Astrocyte (in vitro differentiated cells and primary cell): ENCODE measurements at regions not wholly inside any gene's neighbourhood (a gene's known extent, or its start where the extent isn't known, plus 50 kb on each side); places are given as distances from the start of the nearest gene placed in this dataset.
"Not testable (repeated sequence)": the region's sequence is repeated elsewhere in the genome, so short reads cannot be mapped to it uniquely, and the experiment has no call there.

Experiments
- DNase-seq: peaks from one replicate; pipeline ENCODE4 v3.0.0-alpha.2; 2010; ENCODE audit warnings: low read depth
- FAIRE-seq: peaks from 2 replicates; lab custom pipeline; 2011; peaks lifted over from hg19 to GRCh38; lab: Jason Lieb, UNC
- H2AFZ ChIP-seq: 2 replicates; pipeline ENCODE4 v1.6.0; 2012; ENCODE audit warnings: low read depth, low read length, inconsistent platforms
- H3K27ac ChIP-seq: 2 replicates; pipeline ENCODE4 v1.5.1; 2011; ENCODE audit warnings: low read depth, low read length, inconsistent platforms
- H3K27me3 ChIP-seq: 2 replicates; pipeline ENCODE4 v1.6.0; 2011; ENCODE audit warnings: low read length, inconsistent platforms; ENCODE audit not compliant: insufficient read depth
- H3K36me3 ChIP-seq: 2 replicates; pipeline ENCODE4 v1.5.1; 2011; ENCODE audit warnings: low read length, inconsistent platforms; ENCODE audit not compliant: insufficient read depth
- H3K4me1 ChIP-seq: 2 replicates; pipeline ENCODE4 v1.5.1; 2011; ENCODE audit warnings: low read length, inconsistent platforms; ENCODE audit not compliant: insufficient read depth
- H3K4me2 ChIP-seq: 2 replicates; pipeline ENCODE4 v1.6.0; 2012; ENCODE audit warnings: low read length, inconsistent platforms
- H3K4me3 ChIP-seq: 2 replicates; pipeline ENCODE4 v1.5.1; 2011; ENCODE audit warnings: low read depth, mild to moderate bottlenecking, low read length, inconsistent platforms; ENCODE audit not compliant: insufficient read depth
- H3K79me2 ChIP-seq: 2 replicates; pipeline ENCODE4 v1.6.0; 2012; ENCODE audit warnings: mild to moderate bottlenecking, low read length, inconsistent platforms; ENCODE audit not compliant: insufficient read depth
- H3K9ac ChIP-seq: 2 replicates; pipeline ENCODE4 v1.6.0; 2012; ENCODE audit warnings: mild to moderate bottlenecking, low read length, inconsistent platforms
- H3K9me3 ChIP-seq: 2 replicates; pipeline ENCODE4 v1.5.1; 2012; ENCODE audit warnings: low read depth, mild to moderate bottlenecking, low read length, inconsistent platforms; ENCODE audit not compliant: insufficient read depth
- H4K20me1 ChIP-seq: 2 replicates; pipeline ENCODE4 v1.6.0; 2012; ENCODE audit warnings: low read length, inconsistent platforms; ENCODE audit not compliant: insufficient read depth
- H3K27ac Mint-ChIP-seq: one replicate; pipeline ENCODE4 v1.8.0; 2021; ENCODE audit warnings: mild to moderate bottlenecking, mixed read lengths; ENCODE audit not compliant: unreplicated experiment
- H3K27me3 Mint-ChIP-seq: one replicate; pipeline ENCODE4 v1.8.0; 2021; ENCODE audit warnings: low read depth, mixed read lengths; ENCODE audit not compliant: unreplicated experiment
- H3K36me3 Mint-ChIP-seq: one replicate; pipeline ENCODE4 v1.8.0; 2021; ENCODE audit warnings: low read depth, mixed read lengths; ENCODE audit not compliant: unreplicated experiment
- H3K4me1 Mint-ChIP-seq: one replicate; pipeline ENCODE4 v1.8.0; 2021; ENCODE audit warnings: low read depth, mixed read lengths; ENCODE audit not compliant: unreplicated experiment
- H3K4me3 Mint-ChIP-seq: one replicate; pipeline ENCODE4 v1.8.0; 2021; ENCODE audit warnings: mild to moderate bottlenecking, moderate library complexity, mixed read lengths; ENCODE audit not compliant: unreplicated experiment
- H3K9me3 Mint-ChIP-seq: one replicate; pipeline ENCODE4 v1.8.0; 2021; ENCODE audit warnings: mild to moderate bottlenecking, mixed read lengths; ENCODE audit not compliant: unreplicated experiment
- CTCF ChIP-seq: IDR thresholded peaks from 2 replicates; pipeline ENCODE4 v1.5.1; 2011; ENCODE audit warnings: low read depth, mild to moderate bottlenecking, inconsistent platforms, low read length, moderate library complexity; ENCODE audit not compliant: insufficient read depth
- EZH2 ChIP-seq: IDR thresholded peaks from 2 replicates; pipeline ENCODE4 v1.6.1; 2012; ENCODE audit warnings: mild to moderate bottlenecking, low read length, inconsistent platforms; ENCODE audit not compliant: insufficient read depth

- DNase-seq: no peak
- Mint-ChIP-seq H3K9me3 (no peaks in the 10 kb centered on the region), H3K27me3 (no peaks in the 10 kb centered on the region), H3K27ac (no peak overlapping the region), H3K4me1 (peaks cover 3% of the 10 kb centered on the region), H3K4me3 (no peak overlapping the region), H3K36me3 (no peaks in the 10 kb centered on the region)
- no peaks in the 10 kb centered on the region for H3K4me1 ChIP-seq
- H3K9ac ChIP-seq: no peak overlapping the region
- H3K4me2 ChIP-seq: no peak overlapping the region
- H3K4me3 ChIP-seq: no peak overlapping the region
- H2AFZ ChIP-seq: no peak overlapping the region
- no peaks in the 10 kb centered on the region for H3K27me3 ChIP-seq
- H3K36me3 ChIP-seq: no peaks in the 10 kb centered on the region
- no peaks in the 10 kb centered on the region for H3K9me3 ChIP-seq
- no peak overlapping the region for H3K27ac ChIP-seq
- no peaks in the 10 kb centered on the region for H4K20me1 ChIP-seq
- TF ChIP-seq EZH2 (no peak), CTCF (no peak)
- no peaks in the 10 kb centered on the region for H3K79me2 ChIP-seq
- no peak for FAIRE-seq
Measured at GRCh38 chr14:48023881-48024280, 348.5 kb upstream of the MDGA2 start.

- not testable (repeated sequence) for H3K9ac ChIP-seq, H3K9me3 Mint-ChIP-seq, H2AFZ ChIP-seq, H3K4me1 ChIP-seq, H4K20me1 ChIP-seq, FAIRE-seq, H3K27me3 Mint-ChIP-seq, H3K4me3 ChIP-seq, H3K4me3 Mint-ChIP-seq, H3K27me3 ChIP-seq, H3K4me1 Mint-ChIP-seq, H3K79me2 ChIP-seq, H3K4me2 ChIP-seq, H3K36me3 Mint-ChIP-seq, DNase-seq, H3K9me3 ChIP-seq, H3K27ac Mint-ChIP-seq, H3K27ac ChIP-seq, H3K36me3 ChIP-seq
Measured at GRCh38 chr14:48011484-48011883, 336.1 kb upstream of the MDGA2 start.

- H3K4me2 ChIP-seq: no peak overlapping the region
- no peak overlapping the region for H2AFZ ChIP-seq
- no peak overlapping the region for H3K4me3 Mint-ChIP-seq
- no peaks in the 10 kb centered on the region for H3K79me2 ChIP-seq
- no peak overlapping the region for H3K27ac ChIP-seq
- DNase-seq (no peak), FAIRE-seq (no peak)
- no peaks in the 10 kb centered on the region for H3K36me3 Mint-ChIP-seq
- TF ChIP-seq CTCF (no peak), EZH2 (no peak)
- H3K9me3 Mint-ChIP-seq: no peaks in the 10 kb centered on the region
- H3K36me3 ChIP-seq: no peaks in the 10 kb centered on the region
- no peaks in the 10 kb centered on the region for H3K27me3 ChIP-seq
- H3K9me3 ChIP-seq: no peaks in the 10 kb centered on the region
- H3K4me3 ChIP-seq: no peak overlapping the region
- no peaks in the 10 kb centered on the region for H3K27me3 Mint-ChIP-seq
- no peaks in the 10 kb centered on the region for H4K20me1 ChIP-seq
- no peaks in the 10 kb centered on the region for H3K4me1 Mint-ChIP-seq
- H3K9ac ChIP-seq: no peak overlapping the region
- H3K27ac Mint-ChIP-seq: no peak overlapping the region
- H3K4me1 ChIP-seq: no peaks in the 10 kb centered on the region
Measured at GRCh38 chr14:48008646-48009045, 333.2 kb upstream of the MDGA2 start.
